ENCODE measurements at regions not wholly inside any gene's neighbourhood (a gene's known extent, or its start where the extent isn't known, plus 50 kb on each side); places are given as distances from the start of the nearest gene placed in this dataset.
A peak's percentile ranks its signal among the peaks of the same experiment; 100 is the strongest.

- no peak overlapping the region for H3K4ac ChIP-seq (ENCODE audit: low read depth, low read length)
Observed at GRCh38 chr3:87350367-87351199, 74.2 kb upstream of the POU1F1 start.

GRCh38 chr3:87349833-87350232 lies 73.4 kb upstream of the POU1F1 start:
- WGBS (ENCODE audit: extremely low coverage, insufficient coverage, low lambda C conversion rate) = no CpG with 5 or more reads among the region's 2 CpGs
- H2BK120ac ChIP-seq (ENCODE audit: low read depth, low read length) = no peak overlapping the region
- H3K23ac ChIP-seq (ENCODE audit: low read length) = no peak overlapping the region

More at GRCh38 chr3:87350367-87351199, 74.2 kb upstream of the POU1F1 start:
- H4K5ac ChIP-seq (ENCODE audit: low read length) = no peak overlapping the region
- no peak overlapping the region for H3K4me3 ChIP-seq (ENCODE audit: low read length)
- H2BK15ac ChIP-seq (replicated peaks; ENCODE audit: low read depth) = no peak overlapping the region
- H2BK5ac ChIP-seq (ENCODE audit: low read length) = no peak overlapping the region
- no peak overlapping the region for H3K27ac ChIP-seq (ENCODE audit: low read depth, low read length)
- no peak overlapping the region for H3K23ac ChIP-seq (ENCODE audit: low read length)
- no peaks in the 10 kb centered on the region for H3K36me3 ChIP-seq (ENCODE audit: control insufficient read depth, insufficient read depth, low read length)
- WGBS (ENCODE audit: extremely low coverage, insufficient coverage, low lambda C conversion rate) = no CpG with 5 or more reads among the region's 9 CpGs
- H3K4me2 ChIP-seq (ENCODE audit: low read length) = no peak overlapping the region
- H3K79me2 ChIP-seq (ENCODE audit: control insufficient read depth, insufficient read depth, low read length) = no peaks in the 10 kb centered on the region
- no peak overlapping the region for H2BK120ac ChIP-seq (ENCODE audit: low read depth, low read length)
- no peak overlapping the region for H4K8ac ChIP-seq (ENCODE audit: low read depth, low read length)
- H3K4me1 ChIP-seq (ENCODE audit: control insufficient read depth, low read depth, low read length) = no peaks in the 10 kb centered on the region
- peak; percentile 55 for DNase-seq
- H3K56ac ChIP-seq (ENCODE audit: low read length) = no peak overlapping the region
- no peak overlapping the region for H3K9ac ChIP-seq (ENCODE audit: low read length)
- no peak overlapping the region for H2AK5ac ChIP-seq (ENCODE audit: low read length)
- no peak overlapping the region for H3K18ac ChIP-seq (ENCODE audit: low read length)
- no peaks in the 10 kb centered on the region for H3K79me1 ChIP-seq (ENCODE audit: low read length)
- H3K27me3 ChIP-seq (ENCODE audit: insufficient read depth, low read length, poor library complexity) = no peaks in the 10 kb centered on the region

GRCh38 chr3:87336761-87337160 lies 60.4 kb upstream of the POU1F1 start:
- Histone ChIP-seq H2BK120ac (ENCODE audit: low read depth, low read length) (no peak overlapping the region), H3K79me2 (ENCODE audit: control insufficient read depth, insufficient read depth, low read length) (no peaks in the 10 kb centered on the region)
- DNase-seq = no peak

More at GRCh38 chr3:87349833-87350232, 73.4 kb upstream of the POU1F1 start:
- Histone ChIP-seq H3K18ac (ENCODE audit: low read length) (no peak overlapping the region), H3K9ac (ENCODE audit: low read length) (no peak overlapping the region), H3K36me3 (ENCODE audit: control insufficient read depth, insufficient read depth, low read length) (no peaks in the 10 kb centered on the region), H3K79me1 (ENCODE audit: low read length) (no peaks in the 10 kb centered on the region), H3K56ac (ENCODE audit: low read length) (no peak overlapping the region), H4K5ac (ENCODE audit: low read length) (no peak overlapping the region), H3K79me2 (ENCODE audit: control insufficient read depth, insufficient read depth, low read length) (no peaks in the 10 kb centered on the region), H4K8ac (ENCODE audit: low read depth, low read length) (no peak overlapping the region), H2BK5ac (ENCODE audit: low read length) (no peak overlapping the region), H2BK15ac (replicated peaks; ENCODE audit: low read depth) (no peak overlapping the region), H3K4ac (ENCODE audit: low read depth, low read length) (no peak overlapping the region), H3K4me2 (ENCODE audit: low read length) (no peak overlapping the region), H2AK5ac (ENCODE audit: low read length) (no peak overlapping the region), H3K4me1 (ENCODE audit: control insufficient read depth, low read depth, low read length) (no peaks in the 10 kb centered on the region), H3K27me3 (ENCODE audit: insufficient read depth, low read length, poor library complexity) (no peaks in the 10 kb centered on the region), H3K27ac (ENCODE audit: low read depth, low read length) (no peak overlapping the region), H3K4me3 (ENCODE audit: low read length) (no peak overlapping the region)
- no peak for DNase-seq

GRCh38 chr3:87335931-87336330 lies 59.5 kb upstream of the POU1F1 start:
- Histone ChIP-seq H2AK5ac (ENCODE audit: low read length) (no peak overlapping the region), H3K27ac (ENCODE audit: low read depth, low read length) (no peak overlapping the region), H3K36me3 (ENCODE audit: control insufficient read depth, insufficient read depth, low read length) (no peaks in the 10 kb centered on the region), H3K18ac (ENCODE audit: low read length) (no peak overlapping the region), H3K9ac (ENCODE audit: low read length) (no peak overlapping the region), H3K4me3 (ENCODE audit: low read length) (no peak overlapping the region), H3K4me2 (ENCODE audit: low read length) (no peak overlapping the region), H2BK15ac (replicated peaks; ENCODE audit: low read depth) (no peak overlapping the region), H3K23ac (ENCODE audit: low read length) (no peak overlapping the region), H3K4me1 (ENCODE audit: control insufficient read depth, low read depth, low read length) (no peaks in the 10 kb centered on the region), H3K79me2 (ENCODE audit: control insufficient read depth, insufficient read depth, low read length) (no peaks in the 10 kb centered on the region), H3K4ac (ENCODE audit: low read depth, low read length) (no peak overlapping the region), H3K27me3 (ENCODE audit: insufficient read depth, low read length, poor library complexity) (no peaks in the 10 kb centered on the region), H4K5ac (ENCODE audit: low read length) (no peak overlapping the region), H3K56ac (ENCODE audit: low read length) (no peak overlapping the region), H4K8ac (ENCODE audit: low read depth, low read length) (no peak overlapping the region), H2BK120ac (ENCODE audit: low read depth, low read length) (no peak overlapping the region), H2BK5ac (ENCODE audit: low read length) (no peak overlapping the region), H3K79me1 (ENCODE audit: low read length) (no peaks in the 10 kb centered on the region)
- no CpG with 5 or more reads among the region's 1 CpG for WGBS (ENCODE audit: extremely low coverage, insufficient coverage, low lambda C conversion rate)
- DNase-seq = no peak

More at GRCh38 chr3:87336761-87337160, 60.4 kb upstream of the POU1F1 start:
- H4K5ac ChIP-seq (ENCODE audit: low read length) = no peak overlapping the region
- H2AK5ac ChIP-seq (ENCODE audit: low read length) = no peak overlapping the region
- no peak overlapping the region for H3K18ac ChIP-seq (ENCODE audit: low read length)
- H3K27me3 ChIP-seq (ENCODE audit: insufficient read depth, low read length, poor library complexity) = no peaks in the 10 kb centered on the region
- H3K4me3 ChIP-seq (ENCODE audit: low read length) = no peak overlapping the region
- H3K4ac ChIP-seq (ENCODE audit: low read depth, low read length) = no peak overlapping the region
- H3K56ac ChIP-seq (ENCODE audit: low read length) = no peak overlapping the region
- H3K36me3 ChIP-seq (ENCODE audit: control insufficient read depth, insufficient read depth, low read length) = no peaks in the 10 kb centered on the region
- H3K79me1 ChIP-seq (ENCODE audit: low read length) = no peaks in the 10 kb centered on the region
- H3K9ac ChIP-seq (ENCODE audit: low read length) = no peak overlapping the region
- H3K4me2 ChIP-seq (ENCODE audit: low read length) = no peak overlapping the region
- no peak overlapping the region for H4K8ac ChIP-seq (ENCODE audit: low read depth, low read length)
- H2BK5ac ChIP-seq (ENCODE audit: low read length) = no peak overlapping the region
- no peak overlapping the region for H2BK15ac ChIP-seq (replicated peaks; ENCODE audit: low read depth)
- H3K4me1 ChIP-seq (ENCODE audit: control insufficient read depth, low read depth, low read length) = no peaks in the 10 kb centered on the region
- no peak overlapping the region for H3K27ac ChIP-seq (ENCODE audit: low read depth, low read length)
- no peak overlapping the region for H3K23ac ChIP-seq (ENCODE audit: low read length)

GRCh38 chr3:87333393-87333892 lies 57.1 kb upstream of the POU1F1 start:
- H3K27me3 ChIP-seq (ENCODE audit: insufficient read depth, low read length, poor library complexity) = no peaks in the 10 kb centered on the region
- H3K9ac ChIP-seq (ENCODE audit: low read length) = no peak overlapping the region
- H3K56ac ChIP-seq (ENCODE audit: low read length) = no peak overlapping the region
- H3K4me1 ChIP-seq (ENCODE audit: control insufficient read depth, low read depth, low read length) = no peaks in the 10 kb centered on the region
- H4K8ac ChIP-seq (ENCODE audit: low read depth, low read length) = no peak overlapping the region
- H3K36me3 ChIP-seq (ENCODE audit: control insufficient read depth, insufficient read depth, low read length) = no peaks in the 10 kb centered on the region
- WGBS (ENCODE audit: extremely low coverage, insufficient coverage, low lambda C conversion rate) = no CpG with 5 or more reads among the region's 5 CpGs
- H3K79me1 ChIP-seq (ENCODE audit: low read length) = no peaks in the 10 kb centered on the region
- no peak overlapping the region for H3K4me2 ChIP-seq (ENCODE audit: low read length)
- H2BK5ac ChIP-seq (ENCODE audit: low read length) = no peak overlapping the region
- H3K27ac ChIP-seq (ENCODE audit: low read depth, low read length) = no peak overlapping the region
- no peak overlapping the region for H2BK120ac ChIP-seq (ENCODE audit: low read depth, low read length)
- H3K23ac ChIP-seq (ENCODE audit: low read length) = no peak overlapping the region
- H3K4me3 ChIP-seq (ENCODE audit: low read length) = no peak overlapping the region
- no peak overlapping the region for H3K18ac ChIP-seq (ENCODE audit: low read length)
- no peak overlapping the region for H2BK15ac ChIP-seq (replicated peaks; ENCODE audit: low read depth)
- H4K5ac ChIP-seq (ENCODE audit: low read length) = no peak overlapping the region
- no peak overlapping the region for H3K4ac ChIP-seq (ENCODE audit: low read depth, low read length)
- no peaks in the 10 kb centered on the region for H3K79me2 ChIP-seq (ENCODE audit: control insufficient read depth, insufficient read depth, low read length)
- peak; percentile 9 for DNase-seq
- H2AK5ac ChIP-seq (ENCODE audit: low read length) = no peak overlapping the region
